Nucleus accumbens (tissue), 56 donors: ENCODE measurements at regions not wholly inside any gene's neighbourhood (a gene's known extent, or its start where the extent isn't known, plus 50 kb on each side); places are given as distances from the start of the nearest gene placed in this dataset.

Experiments
- DNase-seq, 56 donors: peaks; one replicate each; lab custom pipeline; 2025; lab: John Stamatoyannopoulos, UW

GRCh38 chr3:101042996-101043686, 49.9 kb upstream of the ABI3BP start:
- DNase-seq: no peak
